Stimulated activated CD4-positive, alpha-beta T cell treated with anti-CD3 and anti-CD28 coated beads, Interleukin-1b, Interleukin-23, amount 100 ng/mL, for 24 hours (primary cell): ENCODE measurements at regions not wholly inside any gene's neighbourhood (a gene's known extent, or its start where the extent isn't known, plus 50 kb on each side); places are given as distances from the start of the nearest gene placed in this dataset.

Source experiments
- DNase-seq, 4 experiments: peaks; one replicate each; pipeline ENCODE4 v3.0.0-alpha.2; 2020; ENCODE audit warnings: low read depth in 4 of 4, low spot score in 1 of 4

GRCh38 chr17:77750427-77751043 lies 208.0 kb upstream of the TNRC6C start:
- DNase-seq, result no peak

DNA sequence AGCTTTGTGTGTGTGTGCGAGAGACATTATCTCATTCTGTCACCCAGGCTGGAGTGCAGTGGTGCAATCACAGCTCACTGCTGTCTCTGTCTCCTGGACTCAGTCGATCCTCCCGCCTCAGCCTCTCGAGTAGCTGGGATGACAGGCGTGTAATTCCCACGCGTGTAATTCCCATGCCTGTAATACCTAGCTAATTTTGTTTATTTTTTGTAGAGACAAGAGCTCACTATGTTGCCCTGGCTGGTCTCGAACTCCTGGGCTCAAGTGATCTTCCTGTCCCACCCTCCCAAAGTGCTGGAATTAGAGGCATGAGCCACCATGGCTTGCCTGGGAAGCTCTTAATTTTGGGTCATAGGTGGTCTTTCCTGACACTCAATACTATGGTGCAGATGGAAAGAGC lies 205.3 kb upstream of the TNRC6C start:
- DNase-seq, result no peak

DNA sequence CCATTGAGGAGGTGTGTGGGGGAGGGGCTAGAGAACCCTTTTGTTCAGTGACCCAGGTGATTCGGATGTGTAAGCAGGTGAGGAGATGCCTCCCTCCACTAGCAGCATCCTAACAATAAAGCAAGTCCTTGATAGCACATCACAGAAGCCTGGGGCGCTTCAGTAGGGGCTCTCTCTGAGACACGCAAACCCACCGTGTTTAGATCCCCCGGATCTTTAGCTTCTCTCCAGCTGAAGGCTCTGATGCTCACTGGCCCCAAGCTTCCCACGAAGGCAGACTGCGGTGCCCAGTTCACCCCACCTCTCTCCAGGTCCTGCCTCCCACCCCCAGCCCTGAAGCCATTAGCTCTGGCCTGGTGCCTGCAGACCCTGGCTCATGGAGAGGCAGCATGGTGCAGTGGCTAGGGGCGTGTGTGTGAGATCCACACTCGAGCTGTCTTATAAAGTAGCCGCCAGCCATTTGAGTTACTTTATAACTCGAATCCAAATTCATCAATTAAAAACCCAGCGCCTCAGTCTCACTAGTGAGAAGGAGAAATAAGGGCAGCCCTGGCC lies 204.7 kb upstream of the TNRC6C start:
- no peak for DNase-seq

DNA sequence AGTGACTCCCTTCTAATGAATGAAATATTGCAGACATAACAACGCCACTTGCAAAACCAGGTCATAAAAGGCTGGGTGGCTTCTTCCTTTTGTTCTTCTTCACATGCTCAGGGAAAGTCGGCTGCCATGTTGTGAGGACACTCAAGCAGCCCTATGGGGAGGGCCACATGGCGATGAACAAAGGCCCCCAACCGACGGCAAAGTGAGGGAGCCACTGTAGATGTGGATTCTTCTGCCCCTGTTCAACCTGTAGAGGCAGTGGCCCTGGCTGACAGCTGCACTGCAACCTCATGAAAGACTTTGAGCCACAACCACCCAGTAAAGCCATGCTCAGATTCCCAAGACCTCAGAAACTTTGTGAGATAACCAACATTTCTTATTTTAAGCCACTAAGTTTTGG lies 203.5 kb upstream of the TNRC6C start:
- no peak for DNase-seq

- no peak for DNase-seq
Measured at GRCh38 chr17:77755410-77755963, 203.0 kb upstream of the TNRC6C start.

DNA sequence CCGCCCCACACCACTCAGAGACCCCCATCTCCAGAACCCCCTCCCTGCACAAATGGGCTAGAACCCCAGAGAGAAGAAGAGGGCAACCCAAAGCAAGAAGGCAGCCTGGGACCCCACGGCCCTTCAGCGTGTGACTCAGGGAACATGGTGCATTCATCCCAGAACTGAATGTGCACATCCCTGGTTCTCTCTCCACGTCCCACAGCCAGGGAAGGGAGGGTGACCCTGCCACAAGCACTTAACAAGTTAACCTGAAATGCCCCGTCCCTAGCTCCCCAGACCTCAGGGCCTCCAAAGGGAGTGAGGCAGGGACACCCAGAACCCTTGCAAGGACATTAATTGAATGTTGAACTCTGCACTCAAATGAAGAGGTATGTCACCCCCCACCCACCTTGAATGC lies 202.5 kb upstream of the TNRC6C start:
- DNase-seq, result no peak

DNA sequence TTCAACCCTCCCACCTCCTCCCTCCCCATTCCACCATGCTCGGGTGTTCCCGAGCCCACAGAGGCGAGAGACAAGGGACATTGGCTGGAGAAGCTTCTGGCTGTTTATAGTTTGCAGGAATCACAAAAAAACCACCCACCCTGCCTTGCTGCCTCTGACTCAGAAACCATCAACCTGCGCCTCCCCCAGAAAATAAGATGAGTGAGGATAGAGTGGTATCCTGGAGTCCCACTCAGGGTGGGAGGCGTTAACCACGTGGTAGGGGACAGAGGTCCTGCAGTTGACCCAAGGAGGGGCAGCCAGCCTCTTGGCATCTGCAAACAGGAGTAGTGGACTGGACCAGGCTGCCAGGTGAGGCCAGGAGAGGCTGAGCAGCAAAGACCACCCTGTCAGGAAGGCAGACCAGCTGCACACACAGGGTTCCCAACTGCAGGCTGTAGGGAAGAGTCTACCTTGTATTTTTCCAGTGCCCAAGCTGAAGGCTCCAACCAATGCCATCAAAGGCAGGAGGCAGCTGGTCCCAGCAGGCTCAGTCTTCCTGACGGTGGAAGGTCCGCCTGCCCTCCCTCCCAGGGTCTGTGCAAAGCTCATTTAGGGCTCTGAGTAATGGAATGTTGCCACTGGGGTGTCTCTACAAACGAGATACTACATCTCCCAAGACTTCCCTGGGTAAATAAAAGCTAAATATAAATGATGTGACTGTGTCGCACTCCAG lies 201.5 kb upstream of the TNRC6C start:
- no peak for DNase-seq

DNA sequence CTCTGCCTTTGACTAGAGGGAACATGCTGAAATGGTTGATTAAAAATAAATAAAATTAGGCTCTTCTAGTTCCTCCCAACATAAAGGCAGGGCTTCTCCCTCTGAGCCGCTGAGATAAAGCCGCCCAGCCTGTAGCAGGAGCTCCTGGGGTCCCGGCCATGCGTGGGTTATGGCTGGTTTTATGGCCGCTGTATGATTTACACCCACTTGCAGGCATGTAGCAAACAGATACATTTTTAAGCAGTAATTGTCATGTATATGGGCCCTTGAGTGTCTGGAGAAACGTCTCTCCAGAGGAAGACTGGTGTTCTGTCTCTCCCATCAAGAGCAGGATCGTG lies 201.0 kb upstream of the TNRC6C start:
- DNase-seq, result no peak

DNA sequence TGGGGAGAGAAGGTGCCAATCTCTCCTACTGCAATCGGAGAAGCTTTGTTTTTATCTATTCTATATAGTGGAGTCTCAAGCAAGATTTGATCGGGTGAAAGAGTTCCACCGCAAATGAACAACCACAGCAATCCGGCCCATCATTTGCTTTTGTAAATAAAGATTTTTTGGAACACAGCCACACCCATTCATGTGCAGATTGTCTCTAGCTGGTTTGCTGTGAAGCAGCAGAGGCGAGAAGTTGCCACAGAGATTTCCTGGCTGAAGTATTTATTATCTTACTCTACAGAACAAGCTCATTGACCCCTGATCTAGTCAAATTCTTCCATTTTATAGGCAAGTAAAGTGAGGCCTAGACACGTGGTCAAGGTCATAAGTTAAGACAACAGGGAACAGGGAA lies 195.5 kb upstream of the TNRC6C start:
- DNase-seq, result no peak

DNA sequence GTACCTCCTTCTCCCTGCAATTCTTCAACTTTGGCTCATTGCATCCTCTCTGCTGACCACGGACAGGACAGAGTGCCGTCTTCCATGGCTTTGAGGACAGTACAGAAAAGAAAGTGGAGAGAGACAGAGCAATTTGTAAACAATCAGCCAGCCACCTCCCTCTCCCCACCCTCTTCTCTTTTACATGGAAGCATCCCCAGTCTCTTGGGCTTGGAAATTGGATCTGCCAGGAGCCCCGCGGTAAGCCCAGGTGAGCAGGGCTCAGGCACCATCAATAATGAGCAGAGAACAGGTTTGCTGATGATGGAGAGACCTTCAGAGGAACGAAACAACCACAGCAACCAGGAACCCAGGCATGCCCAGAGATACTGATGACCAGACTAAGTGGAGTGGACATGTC lies 194.9 kb upstream of the TNRC6C start:
- DNase-seq, result no peak

DNA sequence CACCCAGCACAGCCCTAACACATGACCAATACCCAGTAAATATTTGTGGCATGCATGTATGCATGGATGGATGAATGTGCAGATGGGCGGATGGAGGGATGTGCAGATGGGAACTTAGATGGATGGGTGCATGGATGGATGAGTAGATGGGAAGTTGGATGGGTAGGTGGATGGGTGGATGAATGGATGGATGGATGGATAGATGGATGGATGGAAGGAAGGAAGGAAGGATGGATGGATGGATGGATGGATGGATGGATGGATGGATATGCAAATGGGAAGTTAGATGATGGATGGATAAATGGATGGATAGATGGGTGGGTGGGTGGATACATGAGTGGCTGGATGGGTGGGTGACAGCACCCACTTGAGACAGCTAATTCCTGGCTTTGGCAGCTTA lies 193.2 kb upstream of the TNRC6C start:
- no peak for DNase-seq

DNA sequence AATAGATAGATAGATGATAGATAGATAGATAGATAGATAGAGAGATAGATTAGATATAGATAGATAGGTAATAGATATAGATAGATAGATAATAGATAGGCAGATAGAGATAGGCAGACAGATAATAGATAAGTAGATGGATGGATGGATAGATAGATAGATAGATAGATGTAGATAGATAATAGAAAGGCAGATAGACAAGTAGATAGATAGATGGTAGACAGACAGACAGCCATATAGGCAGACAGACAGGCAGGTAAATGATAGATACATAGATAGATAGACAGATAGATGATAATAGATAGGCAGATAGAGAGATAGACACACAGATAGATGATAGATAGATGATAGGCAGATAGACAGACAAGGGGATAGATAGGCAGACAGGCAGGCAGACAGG lies 191.4 kb upstream of the TNRC6C start:
- no peak for DNase-seq

DNA sequence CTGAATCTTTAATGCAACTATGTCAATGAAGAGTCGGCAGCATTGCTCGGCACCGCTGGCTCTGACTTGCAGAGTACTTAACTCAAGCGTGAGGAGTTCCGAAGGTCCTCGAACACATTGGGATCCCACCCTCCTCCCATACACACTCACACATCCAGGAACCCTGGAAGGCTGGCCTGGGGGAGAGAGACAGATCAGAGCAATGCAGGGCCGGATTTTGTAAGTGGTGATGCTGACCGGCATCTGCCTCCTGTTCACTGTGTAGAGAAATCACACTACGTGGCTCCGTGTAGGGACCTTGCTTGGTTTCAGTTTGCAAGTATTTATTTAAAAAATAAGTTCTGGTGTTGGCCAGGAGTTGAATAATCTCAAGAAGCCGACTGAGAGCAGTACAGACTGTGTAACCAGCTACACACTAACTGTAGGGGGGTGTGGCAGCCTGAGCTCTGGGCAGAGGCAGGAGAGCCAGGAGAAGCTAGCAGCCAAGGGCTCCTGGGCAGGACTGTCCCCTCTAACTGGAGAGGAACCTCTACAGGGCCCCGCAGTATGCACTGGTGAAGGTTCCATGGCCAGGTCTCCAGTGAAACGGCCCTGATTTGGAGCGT lies 190.2 kb upstream of the TNRC6C start:
- DNase-seq, result no peak

DNA sequence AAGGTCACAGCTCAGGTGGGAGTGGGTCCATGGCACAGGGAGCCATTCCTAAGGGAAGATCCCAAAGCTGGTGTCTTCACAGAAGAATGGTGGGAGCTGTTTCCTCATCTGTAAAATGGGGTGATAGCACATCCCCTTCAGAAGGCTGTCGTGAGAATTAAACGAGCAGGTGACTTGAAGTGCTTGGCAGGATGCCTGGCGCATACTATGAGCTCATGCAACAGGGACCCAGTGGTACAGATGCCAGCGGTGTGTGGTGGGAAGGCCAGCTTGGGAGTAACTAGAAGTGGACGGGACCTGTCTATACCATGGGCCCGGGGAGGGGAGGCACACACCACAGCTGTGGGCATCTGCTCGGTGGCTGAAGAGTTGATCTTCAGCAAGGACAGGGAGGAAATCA lies 189.3 kb upstream of the TNRC6C start:
- DNase-seq, result no peak

DNA sequence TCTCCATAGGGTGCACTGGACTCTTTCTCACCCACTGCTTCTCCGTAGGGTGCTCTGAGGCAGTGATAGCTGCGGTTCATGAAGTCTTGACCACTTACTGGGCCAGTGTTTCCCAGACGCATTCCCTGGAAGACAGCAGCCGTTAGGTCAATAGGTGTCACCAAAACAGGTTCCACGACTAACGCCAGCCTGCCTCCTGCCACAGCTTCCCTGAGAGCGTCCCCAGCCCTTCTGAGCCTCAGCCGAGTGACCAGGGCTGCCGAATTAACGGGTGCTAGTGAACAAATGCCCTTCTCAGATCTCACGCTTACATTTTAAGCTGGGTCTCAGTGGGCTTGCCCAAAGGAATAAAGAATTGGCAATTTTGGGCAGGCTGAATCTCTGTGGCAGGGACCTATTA lies 188.7 kb upstream of the TNRC6C start:
- DNase-seq, result no peak

- DNase-seq, result no peak
Measured at GRCh38 chr17:77770331-77771105, 188.0 kb upstream of the TNRC6C start.

- DNase-seq, result no peak
Measured at GRCh38 chr17:77771145-77771544, 187.4 kb upstream of the TNRC6C start.

GRCh38 chr17:77771587-77771986 lies 186.9 kb upstream of the TNRC6C start:
- no peak for DNase-seq

- DNase-seq, result no peak
Measured at GRCh38 chr17:77771998-77772397, 186.5 kb upstream of the TNRC6C start.

- DNase-seq, result peak; percentile 20 to 37 (median 32)
Measured at GRCh38 chr17:77772461-77772897, 186.0 kb upstream of the TNRC6C start.

DNA sequence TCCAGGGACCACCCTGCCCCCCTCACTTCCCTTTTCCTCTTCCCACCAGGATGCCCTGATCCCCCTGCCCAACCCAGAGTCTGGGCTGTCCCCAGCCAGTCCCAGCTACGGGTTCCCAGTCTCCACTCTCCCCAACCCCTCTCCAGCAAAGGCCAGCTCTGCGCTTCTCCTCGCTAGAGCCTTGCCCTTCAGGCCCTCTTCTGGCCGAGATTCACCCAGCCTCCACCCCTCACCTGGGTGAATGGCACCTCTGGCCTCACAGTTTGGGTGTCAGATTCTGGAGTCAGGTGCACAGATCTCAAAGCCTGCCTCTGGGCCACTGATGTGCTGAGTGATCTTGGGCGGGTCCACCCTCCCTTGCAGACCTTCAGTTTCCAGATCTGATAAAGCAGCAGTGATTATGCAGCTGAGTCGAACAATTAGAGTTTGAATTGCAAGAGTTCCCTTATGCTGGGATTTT lies 185.6 kb upstream of the TNRC6C start:
- DNase-seq, result no peak
